Heart left ventricle (tissue), 16 donors: ENCODE measurements at regions not wholly inside any gene's neighbourhood (a gene's known extent, or its start where the extent isn't known, plus 50 kb on each side); places are given as distances from the start of the nearest gene placed in this dataset.

Experiments
- ATAC-seq, 4 donors: fragments of 200-7000 bp; cut with Tn5 transposase; one replicate each; pipeline ENCODE4 v1.9.1; 2020 to 2022; ENCODE audit warnings: moderate library complexity in 4 of 4, mild to moderate bottlenecking in 3 of 4, moderate number of reproducible peaks in 1 of 4
- DNase-seq, 5 donors: peaks; one replicate each; pipeline ENCODE4 v3.0.0-alpha.2; 2020
- H3K27ac ChIP-seq, 12 donors: fragments of 200-600 bp; sonication (generic) in 4 of 12; one replicate each; pipeline versions ENCODE4 v1.5.0 to v1.8.0; 2016 to 2022; ENCODE audit warnings: mild to moderate bottlenecking in 2 of 12
- H3K27me3 ChIP-seq, 9 donors: fragments of 200-600 bp; sonication (generic) in 2 of 9; one replicate each; pipeline versions ENCODE4 v1.5.1 to v1.8.0; 2016 to 2022; ENCODE audit warnings: mild to moderate bottlenecking in 3 of 9
- H3K36me3 ChIP-seq, 9 donors: fragments of 200-600 bp; sonication (generic) in 2 of 9; one replicate each; pipeline versions ENCODE4 v1.5.0 to v1.8.0; 2018 to 2022; ENCODE audit warnings: mild to moderate bottlenecking in 2 of 9
- H3K4me1 ChIP-seq, 12 donors: fragments of 200-600 bp; sonication (generic) in 4 of 12; one replicate each; pipeline versions ENCODE4 v1.5.0 to v1.8.0; 2016 to 2022; ENCODE audit warnings: mild to moderate bottlenecking in 3 of 12
- H3K4me3 ChIP-seq, 12 donors: fragments of 200-600 bp; sonication (generic) in 4 of 12; one replicate each; pipeline versions ENCODE4 v1.5.0 to v1.8.0; 2017 to 2022; ENCODE audit warnings: mild to moderate bottlenecking in 9 of 12, moderate library complexity in 4 of 12
- H3K9me3 ChIP-seq, 12 donors: fragments of 200-600 bp; sonication (generic) in 4 of 12; one replicate each; pipeline versions ENCODE4 v1.5.0 to v1.8.0; 2016 to 2022; ENCODE audit warnings: mild to moderate bottlenecking in 1 of 12
- CTCF ChIP-seq, 12 donors: fragments of 200-600 bp; sonication (generic) in 4 of 12; IDR thresholded peaks; one replicate each; pipeline versions ENCODE4 v1.5.0 to v1.8.0; 2018 to 2022; ENCODE audit warnings: antibody characterized with exemption in 12 of 12, mild to moderate bottlenecking in 5 of 12
- POLR2A ChIP-seq, 2 donors: fragments of 450-650 bp; IDR thresholded peaks; one replicate each; pipeline ENCODE4 v1.6.1; 2017; ENCODE audit warnings: antibody characterized with exemption in 2 of 2, mild to moderate bottlenecking in 2 of 2, moderate library complexity in 2 of 2
- WGBS, 4 donors: extraction: QIAGEN DNeasy Blood & Tissue Kit in 2 of 4; methylation state at CpG; one replicate each; pipeline versions ENCODE4 v1.1.5 to v1.1.7; 2013 to 2018; 5-methylcytosine and 5-hydroxymethylcytosine counted together
- intact Hi-C, 10 donors: fragments of 100-400 bp; cut with DNase I; formaldehyde crosslinking; loops; one replicate each; pipeline versions ENCODE4 v1.11.1 to v1.14.2; 2022
- donor health status: ischemic (EF 13 %, LVEDD 7.1; RV severe dilation, severe dysfunction).
- donor health status: healthy with polysubstance abuse.
- donor health status: DM: no; HTN: yes; CAD: no.
- donor health status: DM: no; HTN: no; CAD: no.
- donor health status: ischemic (EF 25% LVEDD 6.9; RV normal size, moderate dysfunction).
- donor health status: ischemic (EF 25% LVEDD 5.7; RV mildly dilated, moderate dysfunction).
- donor health status: healthy.
- donor health status: DM: yes; HTN: yes; CAD: no.
- donor health status: ischemic (EF 35%, LVEDD 5.7; RV mildly dilated, moderate dysfunction).
- donor health status: nonischemic (EF 11% LVEDD 7.7; RV severe dilation, severe dysfunction).
- donor health status: DM: yes; HTN: yes; CAD: no.
- donor health status: PGD.
- donor health status: ischemic (EF 29% LVEDD 5.4; RV normal size, mild dysfunction).
- donor health status: nonischemic (EF 23%, LVEDD 6.1; RV moderate dilation, normal function).

- Histone ChIP-seq H3K4me1 (peaks cover 0 to 3% (median 0%) of the 10 kb centered on the region in 12 donors), H3K27ac (no peak overlapping the region), H3K36me3 (no peaks in the 10 kb centered on the region), H3K9me3 (no peaks in the 10 kb centered on the region), H3K27me3 (no peaks in the 10 kb centered on the region), H3K4me3 (no peak overlapping the region)
- TF ChIP-seq CTCF (IDR thresholded peaks at IDR 0.05): no peak
- no peak for TF ChIP-seq POLR2A (IDR thresholded peaks at IDR 0.05)
- WGBS, 4 donors: 45 to 56% (median 49%) methylated on average over 3 of the region's 3 CpGs
- ATAC-seq: no peak
- DNase-seq: no peak
- intact Hi-C loops: no loop called here
Observed at GRCh38 chr7:131721660-131722059, 165.2 kb upstream of the PODXL start.

- H3K27ac ChIP-seq: no peak overlapping the region
- H3K9me3 ChIP-seq: no peaks in the 10 kb centered on the region
- intact Hi-C loops: no loop called here
- H3K4me3 ChIP-seq: no peak overlapping the region
- ATAC-seq: no peak
- H3K36me3 ChIP-seq: no peaks in the 10 kb centered on the region
- no peak for TF ChIP-seq CTCF (IDR thresholded peaks at IDR 0.05)
- no peak for TF ChIP-seq POLR2A (IDR thresholded peaks at IDR 0.05)
- H3K27me3 ChIP-seq: no peaks in the 10 kb centered on the region
- no peak for DNase-seq
- H3K4me1 ChIP-seq: peaks cover 0 to 3% (median 0%) of the 10 kb centered on the region in 12 donors
- WGBS, 4 donors: 49 to 67% (median 66%) methylated on average over 2 of the region's 2 CpGs
Observed at GRCh38 chr7:131720703-131721102, 164.3 kb upstream of the PODXL start.

- Histone ChIP-seq H3K9me3 (no peaks in the 10 kb centered on the region), H3K4me3 (no peak overlapping the region), H3K36me3 (no peaks in the 10 kb centered on the region), H3K27ac (no peak overlapping the region), H3K4me1 (no peaks in the 10 kb centered on the region), H3K27me3 (no peaks in the 10 kb centered on the region)
- TF ChIP-seq POLR2A (IDR thresholded peaks at IDR 0.05) (no peak), CTCF (IDR thresholded peaks at IDR 0.05) (no peak)
- DNase-seq (no peak), ATAC-seq (no peak)
- 83 to 88% (median 88%) methylated on average over 3 of the region's 3 CpGs for WGBS, 4 donors
- intact Hi-C loops: no loop called here
Observed at GRCh38 chr7:131717181-131717580, 160.8 kb upstream of the PODXL start.

GRCh38 chr7:131699323-131699722 lies 142.9 kb upstream of the PODXL start:
- H3K9me3 ChIP-seq: peaks cover 0 to 23% (median 5%) of the 10 kb centered on the region in 12 donors
- no peaks in the 10 kb centered on the region for H3K4me1 ChIP-seq
- intact Hi-C loops: loop anchor here in 4 of 10 donors (10.0 kb wide), 3 partner anchors 345 to 885 kb away; no protein-coding TSS in a partner anchor
- 88 to 98% (median 91%) methylated on average over 1 of the region's 1 CpG for WGBS, 4 donors
- no peak for TF ChIP-seq POLR2A (IDR thresholded peaks at IDR 0.05)
- TF ChIP-seq CTCF (IDR thresholded peaks at IDR 0.05): no peak
- H3K27ac ChIP-seq: no peak overlapping the region
- H3K4me3 ChIP-seq: no peak overlapping the region
- no peak for DNase-seq
- peaks cover 0 to 2% (median 0%) of the 10 kb centered on the region in 9 donors for H3K27me3 ChIP-seq
- ATAC-seq: no peak
- no peaks in the 10 kb centered on the region for H3K36me3 ChIP-seq
